HG03159 (cell line): ENCODE measurements at regions not wholly inside any gene's neighbourhood (a gene's known extent, or its start where the extent isn't known, plus 50 kb on each side); places are given as distances from the start of the nearest gene placed in this dataset.
"Not testable (repeated sequence)": the region's sequence is repeated elsewhere in the genome, so short reads cannot be mapped to it uniquely, and the experiment has no call there.

Source experiments
- ATAC-seq: cut with Tn5 transposase; IDR thresholded peaks from one replicate; pipeline ENCODE4 v1.9.1; 2021; ENCODE audit warnings: mild to moderate bottlenecking, moderate library complexity; ENCODE audit not compliant: unreplicated experiment

GRCh38 chr9:118624608-118625007, 744.6 kb downstream of the BRINP1 start:
- no peak for ATAC-seq

- ATAC-seq, result no peak
Measured at GRCh38 chr9:118630079-118630478, 739.2 kb downstream of the BRINP1 start.

- ATAC-seq, result no peak
Measured at GRCh38 chr9:118630931-118631595, 738.2 kb downstream of the BRINP1 start.

DNA sequence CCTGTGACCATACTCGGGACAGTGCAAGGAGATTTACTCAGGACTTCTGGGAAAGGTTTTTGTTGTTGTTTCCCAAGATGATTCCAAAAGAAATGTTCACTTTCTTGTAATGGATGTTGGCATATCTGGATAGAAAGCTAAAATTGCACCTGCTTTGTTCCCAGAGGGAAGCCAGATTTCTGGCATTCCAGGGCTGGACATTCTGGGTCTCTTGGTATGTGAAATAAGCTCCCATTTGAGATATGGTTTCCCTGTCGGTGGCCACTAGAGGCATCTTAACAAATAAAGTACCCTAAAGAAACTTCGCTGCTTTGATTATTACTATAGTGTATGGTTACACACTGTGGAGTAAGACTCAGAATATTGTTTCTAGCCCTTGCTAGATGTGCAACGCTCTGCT, 737.3 kb downstream of the BRINP1 start:
- ATAC-seq, result no peak

- no peak for ATAC-seq
Measured at GRCh38 chr9:118635416-118635815, 733.8 kb downstream of the BRINP1 start.

- ATAC-seq, result no peak
Measured at GRCh38 chr9:118637681-118638080, 731.6 kb downstream of the BRINP1 start.

DNA sequence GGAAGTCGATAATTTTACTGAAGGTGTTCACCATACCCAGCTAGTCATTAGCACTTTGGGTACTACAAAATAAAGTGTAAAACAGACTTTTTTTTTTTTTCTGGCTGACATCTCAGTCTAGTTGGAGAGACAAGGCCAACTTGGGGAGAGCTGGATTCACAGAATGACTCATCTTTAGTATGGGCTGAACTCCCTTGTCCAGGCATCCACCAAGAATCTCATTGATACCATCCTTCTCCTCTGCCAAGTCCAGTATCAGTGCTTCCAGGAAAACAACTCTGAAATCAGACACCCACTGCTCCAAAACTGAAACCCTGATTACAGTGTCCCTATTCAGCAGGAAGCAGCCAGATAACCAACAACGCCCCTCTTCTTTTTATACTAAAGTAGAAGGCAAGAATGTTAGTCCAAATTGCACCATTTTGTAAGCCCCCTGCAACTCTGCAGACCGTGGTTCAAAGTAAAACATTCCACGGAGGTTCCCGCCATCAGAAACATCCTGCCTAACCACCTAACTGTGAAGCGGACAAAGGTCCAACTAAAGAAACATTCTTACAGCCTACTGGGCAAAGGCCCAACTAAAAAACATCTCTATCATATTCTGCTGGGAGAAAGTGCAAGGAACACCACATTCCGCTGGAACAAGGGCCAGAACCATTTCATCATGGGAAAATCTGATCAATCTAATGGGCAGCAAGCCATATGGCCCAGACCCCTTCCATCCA, 728.2 kb downstream of the BRINP1 start:
- ATAC-seq, result no peak

DNA sequence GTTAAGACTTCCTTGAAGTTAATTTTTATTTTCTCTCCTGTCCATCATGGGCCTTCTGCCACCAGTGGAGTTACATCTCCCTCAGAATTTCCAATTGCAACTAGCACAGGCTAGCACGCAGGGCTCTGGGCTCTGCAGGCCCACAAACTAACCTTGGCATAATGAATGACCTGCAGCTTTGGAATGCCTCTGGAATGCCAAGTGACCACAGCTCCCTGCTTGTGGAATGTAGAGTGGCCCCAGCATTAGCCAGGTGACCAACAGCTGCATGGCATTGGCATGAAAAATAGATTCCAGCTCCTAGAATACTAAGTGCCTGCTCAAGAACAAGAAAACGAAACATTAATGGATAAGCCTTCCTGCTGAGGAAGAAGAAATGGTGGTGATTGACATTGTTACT, 726.1 kb downstream of the BRINP1 start:
- no peak for ATAC-seq

- ATAC-seq, result no peak
Measured at GRCh38 chr9:118644066-118644465, 725.2 kb downstream of the BRINP1 start.

GRCh38 chr9:118647331-118647730, 721.9 kb downstream of the BRINP1 start:
- no peak for ATAC-seq

GRCh38 chr9:118650417-118650816, 718.8 kb downstream of the BRINP1 start:
- no peak for ATAC-seq

DNA sequence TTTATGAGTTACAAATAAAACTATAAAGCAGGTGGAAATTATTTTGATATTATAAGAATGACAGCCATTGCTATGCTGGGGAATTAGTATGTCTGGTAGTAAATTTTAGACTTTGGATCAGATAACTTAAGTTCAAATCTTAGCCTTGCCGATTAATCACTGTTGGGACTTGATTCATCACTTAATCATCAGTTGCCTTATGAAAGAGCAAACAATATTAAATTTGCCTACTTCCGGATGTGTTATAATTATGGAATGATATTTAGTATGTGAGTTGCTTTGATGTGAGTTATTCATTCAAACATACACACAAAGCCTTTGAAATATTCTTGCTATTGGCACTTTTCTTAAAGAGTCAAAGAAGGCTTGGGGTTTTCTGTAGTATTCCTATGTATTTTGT, 717.7 kb downstream of the BRINP1 start:
- ATAC-seq, result no peak

DNA sequence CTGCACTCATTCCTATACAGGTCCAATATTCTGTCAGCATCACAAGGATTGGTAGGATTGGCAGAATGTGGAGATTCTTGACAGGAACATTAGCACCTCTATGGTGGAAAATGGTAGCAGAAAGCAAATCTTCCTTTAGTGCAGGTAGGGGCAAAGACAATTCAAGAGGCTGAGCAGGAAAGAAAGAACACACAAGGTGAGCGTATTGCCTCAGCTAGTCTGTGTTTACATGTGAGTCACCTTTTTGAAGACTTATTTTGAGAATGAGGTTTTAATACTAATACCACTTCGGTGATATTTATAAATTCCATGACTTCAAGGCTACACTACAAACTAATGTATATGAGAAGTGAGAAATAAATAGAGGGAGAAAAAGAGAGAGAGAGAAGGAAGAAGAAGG, 717.0 kb downstream of the BRINP1 start:
- no peak for ATAC-seq

GRCh38 chr9:118652912-118653311, 716.3 kb downstream of the BRINP1 start:
- ATAC-seq, result no peak

- no peak for ATAC-seq
Measured at GRCh38 chr9:118659011-118659410, 710.2 kb downstream of the BRINP1 start.

DNA sequence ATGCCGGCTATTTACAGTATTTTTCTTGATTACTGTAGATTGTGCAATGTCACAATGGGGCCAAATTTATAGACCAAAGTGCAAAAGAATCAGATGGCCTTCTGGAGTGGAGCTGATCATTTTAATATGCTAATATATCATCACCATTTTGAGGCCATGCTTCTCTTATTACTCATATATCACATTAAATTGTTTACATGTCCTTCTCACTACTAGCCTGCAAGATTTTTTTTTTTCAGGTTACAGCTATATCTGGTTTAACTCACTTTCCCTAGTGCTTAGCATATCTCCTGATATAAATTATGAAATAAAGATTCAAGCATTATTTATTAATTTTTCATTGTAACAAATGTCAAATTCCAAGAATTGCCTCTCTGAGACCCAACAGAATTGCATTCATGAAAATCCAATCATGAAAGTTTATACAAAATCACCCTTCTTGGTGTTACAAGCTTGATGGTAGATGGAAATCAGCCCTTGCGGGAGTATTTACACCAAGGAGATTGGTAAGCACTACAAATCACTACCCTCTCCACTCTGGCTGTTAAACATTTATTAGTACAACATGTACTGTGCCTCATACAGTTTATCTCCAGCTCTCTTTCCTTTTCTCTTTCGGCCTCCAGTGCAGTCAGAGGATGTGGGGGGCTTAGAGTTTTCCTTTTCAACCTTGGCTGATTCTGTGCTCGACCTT, 703.9 kb downstream of the BRINP1 start:
- ATAC-seq, result no peak

DNA sequence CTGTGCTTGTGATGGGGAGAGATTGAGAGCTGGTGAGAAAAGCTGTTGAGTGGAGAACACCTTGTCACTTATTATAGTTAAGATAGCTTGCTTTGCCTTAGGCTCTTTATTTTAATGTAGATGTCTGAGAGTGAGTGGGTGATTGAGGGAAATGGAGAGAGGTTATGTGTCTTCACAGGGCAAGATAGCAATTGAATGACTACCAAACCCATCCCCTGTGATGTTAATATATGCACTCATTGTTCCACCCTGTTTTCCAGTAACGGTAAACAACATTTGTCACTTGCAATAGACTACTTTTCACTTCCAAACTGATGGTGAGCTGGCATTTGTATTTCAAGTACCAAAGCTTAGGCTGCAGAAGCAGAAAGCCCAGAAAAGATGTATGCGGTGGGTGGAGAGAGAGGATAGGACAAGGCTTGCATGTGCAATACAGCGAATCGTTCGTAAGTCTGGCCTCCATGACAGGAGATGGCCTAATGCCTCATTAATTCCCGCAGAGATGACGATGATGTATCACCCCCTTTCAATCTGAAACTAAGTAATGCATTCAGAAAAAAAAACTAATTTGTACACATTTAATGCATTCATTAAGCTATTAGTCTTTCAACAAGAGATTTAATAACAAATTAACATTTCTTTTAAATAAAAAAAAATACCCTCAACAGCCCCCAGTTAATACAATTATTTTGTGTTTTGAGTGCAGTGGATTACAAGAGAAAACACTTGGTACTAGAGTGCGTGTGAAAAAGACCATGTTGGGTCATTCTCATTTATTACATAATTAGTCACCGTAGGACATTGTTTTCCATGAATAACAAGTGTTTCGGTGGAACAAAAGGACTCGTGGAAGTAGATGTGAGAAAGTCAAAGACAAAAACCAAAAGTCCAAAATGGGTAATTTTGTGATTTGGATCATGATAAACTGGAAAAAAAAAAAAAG, 699.0 kb downstream of the BRINP1 start:
- ATAC-seq, result no peak

GRCh38 chr9:118674942-118675341, 694.3 kb downstream of the BRINP1 start:
- no peak for ATAC-seq

DNA sequence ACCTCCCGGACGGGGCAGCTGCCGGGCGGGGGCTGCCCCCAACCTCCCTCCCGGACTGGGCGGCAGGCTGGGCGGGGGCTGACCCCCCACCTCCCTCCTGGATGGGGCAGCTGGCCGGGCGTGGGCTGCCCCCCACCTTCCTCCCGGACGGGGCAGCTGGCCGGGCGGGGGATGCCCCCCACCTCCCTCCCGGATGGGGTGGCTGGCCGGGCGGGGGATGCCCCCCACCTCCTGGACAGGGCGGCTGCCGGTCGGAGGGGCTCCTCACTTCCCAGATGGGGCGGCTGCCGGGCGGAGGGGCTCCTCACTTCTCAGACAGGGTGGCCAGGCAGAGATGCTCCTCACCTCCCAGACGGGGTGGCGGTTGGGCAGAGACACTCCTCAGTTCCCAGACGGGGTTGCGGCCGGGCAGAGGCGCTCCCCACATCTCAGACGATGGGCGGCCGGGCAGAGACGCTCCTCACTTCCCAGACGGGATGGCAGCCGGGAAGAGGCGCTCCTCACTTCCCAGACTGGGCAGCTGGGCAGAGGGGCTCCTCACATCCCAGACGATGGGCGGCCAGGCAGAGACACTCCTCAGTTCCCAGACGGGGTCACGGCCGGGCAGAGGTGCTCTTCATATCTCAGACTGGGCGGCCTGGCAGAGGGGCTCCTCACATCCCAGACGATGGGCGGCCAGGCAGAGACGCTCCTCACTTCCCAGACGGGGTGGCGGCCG, 691.1 kb downstream of the BRINP1 start:
- not testable (repeated sequence) for ATAC-seq

DNA sequence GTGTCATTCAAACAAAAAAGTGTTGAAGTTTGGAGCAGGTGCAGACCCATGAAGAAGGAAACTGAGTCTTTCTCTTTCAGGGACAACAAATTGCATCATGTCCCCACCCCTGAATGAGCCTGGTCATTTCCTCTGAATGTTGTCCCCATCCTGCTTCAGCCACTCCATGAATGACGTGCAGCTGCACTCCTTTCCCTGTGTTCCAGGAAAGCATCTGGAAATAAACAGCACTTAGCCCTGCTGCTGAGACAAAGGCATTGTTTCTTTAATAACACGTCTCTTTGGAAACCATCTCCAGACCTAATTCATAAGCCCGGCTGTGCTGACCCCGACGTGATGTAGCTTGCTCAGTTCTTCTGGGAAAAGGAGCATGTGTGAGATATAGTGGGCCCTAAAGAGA, 682.3 kb downstream of the BRINP1 start:
- no peak for ATAC-seq
